ENCODE measurements at regions not wholly inside any gene's neighbourhood (a gene's known extent, or its start where the extent isn't known, plus 50 kb on each side); places are given as distances from the start of the nearest gene placed in this dataset.

DNA sequence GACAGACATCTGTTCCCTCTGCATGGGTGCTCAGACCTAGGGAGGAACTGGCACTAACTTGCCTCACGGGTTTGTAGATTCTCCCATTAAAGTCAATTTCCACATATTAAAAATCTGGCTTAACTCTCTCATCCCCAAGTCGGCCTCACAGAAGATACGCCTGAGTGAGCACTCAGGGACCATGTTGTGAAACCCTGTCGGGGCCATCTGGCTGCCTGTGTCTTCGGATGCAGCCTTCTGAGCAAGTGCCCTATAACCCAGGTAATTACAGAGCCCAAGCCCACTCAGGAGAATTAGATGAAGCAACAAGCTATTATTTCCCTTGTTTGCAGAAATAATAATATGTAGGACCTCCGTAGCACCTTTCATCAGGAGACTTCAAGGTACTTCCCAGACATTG lies 219.3 kb upstream of the GLI3 start:
- no peak overlapping the region for H3K23ac ChIP-seq (ENCODE audit: insufficient read length)
- FAIRE-seq (no peak), DNase-seq (ENCODE audit: low read depth in 1 of 2, low spot score in 2 of 2) (no peak)
- H3K56ac ChIP-seq (replicated peaks; ENCODE audit: insufficient read length, low read depth, low read length), result no peak overlapping the region
- no peak overlapping the region for H3K18ac ChIP-seq (ENCODE audit: extremely low read depth, low read length)
- no peak overlapping the region for H2BK120ac ChIP-seq (replicated peaks; ENCODE audit: low read depth, low read length)
- H3K9ac ChIP-seq (replicated peaks in 1 of 4; ENCODE audit: extremely low read depth in 1 of 4, low read depth in 3 of 4, low read length in 3 of 4), result no peak overlapping the region
- no peak overlapping the region for H2BK15ac ChIP-seq (ENCODE audit: low read length)
- H2BK20ac ChIP-seq (ENCODE audit: low read length), result no peak overlapping the region
- no peaks in the 10 kb centered on the region for H3K79me2 ChIP-seq (ENCODE audit: control insufficient read depth in 1 of 2, insufficient read depth in 2 of 2, low read length in 2 of 2)
- H3K36me3 ChIP-seq (ENCODE audit: control insufficient read depth in 2 of 4, insufficient read depth in 4 of 4, low read length in 3 of 4), result no peaks in the 10 kb centered on the region
- no peak overlapping the region for H3K4me2 ChIP-seq (ENCODE audit: insufficient read depth in 1 of 2, low read depth in 2 of 2, low read length in 2 of 2)
- ChIA-PET CTCF (ENCODE audit: partially characterized antibody) (no interaction called here), POLR2A (ENCODE audit: partially characterized antibody) (no interaction called here)
- H2AK5ac ChIP-seq (ENCODE audit: low read depth, low read length), result no peak overlapping the region
- 73% methylated on average over 6 of the region's 6 CpGs; no CpG with 5 or more reads in 1 of the 2 experiments for WGBS, 2 experiments (ENCODE audit: extremely low coverage in 1 of 2, insufficient coverage in 1 of 2, insufficient read length in 1 of 2, insufficient replicate concordance in 2 of 2, low coverage in 1 of 2, low lambda C conversion rate in 2 of 2, missing lambda C conversion rate in 1 of 2)
- H4K20me1 ChIP-seq (replicated peaks in 1 of 2; ENCODE audit: control insufficient read depth in 1 of 2, insufficient read depth in 2 of 2, low read length in 2 of 2), result no peaks in the 10 kb centered on the region
- H3K4me1 ChIP-seq (replicated peaks in 1 of 4; ENCODE audit: control insufficient read depth in 3 of 4, insufficient read depth in 4 of 4, low read length in 3 of 4), result no peaks in the 10 kb centered on the region
- no peak overlapping the region for H3K14ac ChIP-seq (ENCODE audit: insufficient read length)
- H4K5ac ChIP-seq (ENCODE audit: insufficient read length, low read depth, low read length), result no peak overlapping the region
- no peak overlapping the region for H4K91ac ChIP-seq (replicated peaks; ENCODE audit: insufficient read length, low read length)
- H4K8ac ChIP-seq (ENCODE audit: extremely low read depth, insufficient read depth, low read length), result no peak overlapping the region
- no peaks in the 10 kb centered on the region for H3K79me1 ChIP-seq (ENCODE audit: low read depth, low read length)
- H3K4me3 ChIP-seq (ENCODE audit: extremely low read depth in 1 of 4, insufficient read depth in 2 of 4, low read depth in 3 of 4, low read length in 4 of 4), result no peak overlapping the region
- H2BK5ac ChIP-seq (ENCODE audit: low read depth, low read length), result no peak overlapping the region
- H3K27ac ChIP-seq (ENCODE audit: low read depth, low read length), result no peak overlapping the region
- H3K9me3 ChIP-seq (ENCODE audit: insufficient read depth in 2 of 2, low read depth in 1 of 2, low read length in 1 of 2), result no peaks in the 10 kb centered on the region
- H3K27me3 ChIP-seq (replicated peaks in 1 of 4; ENCODE audit: control insufficient read depth in 3 of 4, extremely low read depth in 1 of 4, insufficient read depth in 3 of 4, low read length in 3 of 4), result no peaks in the 10 kb centered on the region
- H3K4ac ChIP-seq (replicated peaks; ENCODE audit: insufficient read length, low read depth, low read length), result no peak overlapping the region
- H2BK12ac ChIP-seq (ENCODE audit: low read depth, low read length), result no peak overlapping the region
- H2AFZ ChIP-seq (ENCODE audit: low read length), result no peak overlapping the region
- no peaks in the 10 kb centered on the region for H3K23me2 ChIP-seq (ENCODE audit: low read depth, low read length)
- TF ChIP-seq TBP (IDR thresholded peaks at IDR 0.05; ENCODE audit: low read depth, low read length) (no peak), CREB1 (IDR thresholded peaks at IDR 0.05) (no peak), FOSL1 (IDR thresholded peaks at IDR 0.05; ENCODE audit: insufficient read depth, low read depth, low read length) (no peak), JUND (IDR thresholded peaks at IDR 0.05; ENCODE audit: low read length) (no peak), YY1 (IDR thresholded peaks at IDR 0.05; ENCODE audit: low read depth, low read length) (no peak), POU5F1 (IDR thresholded peaks at IDR 0.05; ENCODE audit: low read depth, low read length) (no peak), ZNF274 (IDR thresholded peaks at IDR 0.05; ENCODE audit: borderline replicate concordance, extremely low read depth, low read length) (no peak)
- TF ChIP-seq, protein P1, sequence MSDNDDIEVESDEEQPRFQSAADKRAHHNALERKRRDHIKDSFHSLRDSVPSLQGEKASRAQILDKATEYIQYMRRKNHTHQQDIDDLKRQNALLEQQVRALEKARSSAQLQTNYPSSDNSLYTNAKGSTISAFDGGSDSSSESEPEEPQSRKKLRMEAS (IDR thresholded peaks at IDR 0.05), result no peak

Measured in H1 (cell line).